GM12878 (cell line): ENCODE measurements at regions not wholly inside any gene's neighbourhood (a gene's known extent, or its start where the extent isn't known, plus 50 kb on each side); places are given as distances from the start of the nearest gene placed in this dataset.
"Not testable (repeated sequence)": the region's sequence is repeated elsewhere in the genome, so short reads cannot be mapped to it uniquely, and the experiment has no call there.

Experiments used
- ATAC-seq: fragments of 200-7000 bp; cut with Tn5 transposase; 3 replicates; pipeline ENCODE4 v1.9.1; 2020; ENCODE audit warnings: mild to moderate bottlenecking, moderate library complexity
- BruUV-seq: library from RNA; stranded (reverse); fragments of 400-500 nt; replicated peaks from 2 replicates; lab custom pipeline; 2021; lab: Mats Ljungman, UMichigan
- CTCF ChIA-PET: fragments of 300-600 bp; sonication (Branson Sonifier 250); formaldehyde crosslinking; extraction: SDS; loops from one replicate; lab custom pipeline; 2021; ENCODE audit warnings: inconsistent platforms; lab: Yijun Ruan, JAX
- POLR2A ChIA-PET: fragments of 350-600 bp; formaldehyde crosslinking; extraction: SDS; loops from one replicate; lab custom pipeline; 2021; ENCODE audit warnings: inconsistent platforms; lab: Charles Lee
- RAD21 ChIA-PET: fragments of 300-600 bp; sonication (Branson Sonifier 250); formaldehyde crosslinking; loops from one replicate; lab custom pipeline; 2023; ENCODE audit warnings: antibody characterized with exemption; ENCODE audit not compliant: unreplicated experiment; lab: Charles Lee
- SMC1A ChIA-PET: fragments of 300-600 bp; sonication (Branson Sonifier 250); formaldehyde crosslinking; loops from one replicate; lab custom pipeline; 2023; ENCODE audit not compliant: unreplicated experiment, uncharacterized antibody; lab: Charles Lee
- DNase-seq: peaks from one replicate; pipeline ENCODE4 v3.0.0-alpha.2; 2011; ENCODE audit warnings: low read depth, low spot score
- FAIRE-seq: peaks from 3 replicates; lab custom pipeline; 2011; peaks lifted over from hg19 to GRCh38; lab: Jason Lieb, UNC
- H2AFZ ChIP-seq: 2 replicates; pipeline ENCODE4 v1.6.0; 2011; ENCODE audit warnings: low read depth, low read length, control low read depth; ENCODE audit not compliant: control insufficient read depth
- H3K27ac ChIP-seq: 2 replicates; pipeline ENCODE4 v1.5.1; 2011; ENCODE audit warnings: control low read depth; ENCODE audit not compliant: control insufficient read depth, insufficient read depth
- H3K27me3 ChIP-seq, 2 experiments: replicated peaks in 1 of 2; 2 replicates each; pipeline versions ENCODE4 v1.6.0 to v1.6.1; 2011; ENCODE audit warnings: low read length in 1 of 2; ENCODE audit not compliant: control insufficient read depth in 2 of 2, insufficient read depth in 2 of 2
- H3K36me3 ChIP-seq, 2 experiments: 2 replicates each; pipeline ENCODE4 v1.5.1; 2011; ENCODE audit warnings: low read length in 1 of 2; ENCODE audit not compliant: control insufficient read depth in 2 of 2, insufficient read depth in 2 of 2
- H3K4me1 ChIP-seq: 2 replicates; pipeline ENCODE4 v1.6.1; 2011; ENCODE audit warnings: mild to moderate bottlenecking, low read length, moderate library complexity, mixed read lengths; ENCODE audit not compliant: control insufficient read depth, insufficient read depth
- H3K4me2 ChIP-seq: 2 replicates; pipeline ENCODE4 v1.6.0; 2011; ENCODE audit warnings: control low read depth; ENCODE audit not compliant: control insufficient read depth, insufficient read depth
- H3K4me3 ChIP-seq: fragments of 200-600 bp; sonication (generic); 2 replicates; pipeline ENCODE4 v1.5.1; 2016
- H3K79me2 ChIP-seq: 2 replicates; pipeline ENCODE4 v1.6.0; 2011; ENCODE audit warnings: low read length; ENCODE audit not compliant: control insufficient read depth, insufficient read depth
- H3K9ac ChIP-seq: 2 replicates; pipeline ENCODE4 v1.8.0; 2011; ENCODE audit warnings: low read length, control low read depth, mixed read lengths; ENCODE audit not compliant: control insufficient read depth, insufficient read depth
- H3K9me3 ChIP-seq: replicated peaks from 3 replicates; pipeline ENCODE4 v1.5.1; 2011; ENCODE audit warnings: mild to moderate bottlenecking, low read length; ENCODE audit not compliant: control insufficient read depth, insufficient read depth
- H4K20me1 ChIP-seq: 2 replicates; pipeline ENCODE4 v1.6.0; 2011; ENCODE audit not compliant: control insufficient read depth, insufficient read depth
- ASH2L ChIP-seq: fragments of 300-600, 200-600 bp; sonication (generic); IDR thresholded peaks from 2 replicates; pipeline ENCODE4 v1.6.1; 2017; ENCODE audit warnings: low read depth, mild to moderate bottlenecking, borderline replicate concordance
- CREB1 ChIP-seq: IDR thresholded peaks from 2 replicates; pipeline ENCODE4 v1.6.1; 2012; ENCODE audit warnings: low read depth, mild to moderate bottlenecking, inconsistent platforms
- EP300 ChIP-seq, 2 experiments: fragments of 150-350 bp in 1 of 2; IDR thresholded peaks; 2 replicates each; pipeline ENCODE4 v1.6.1; 2011 to 2012; ENCODE audit warnings: low read depth in 2 of 2, low read length in 2 of 2, borderline replicate concordance in 1 of 2, improper control_type of control experiment in 1 of 2, inconsistent platforms in 1 of 2; ENCODE audit not compliant: control insufficient read depth in 1 of 2
- ETV6 ChIP-seq, 2 experiments: fragments of 450-650 bp in 1 of 2; IDR thresholded peaks in 1 of 2; conservative IDR thresholded peaks in 1 of 2; 2 replicates each; pipeline ENCODE4 v1.6.1; 2014; ENCODE audit warnings: antibody characterized with exemption in 1 of 2, borderline replicate concordance in 1 of 2, low read depth in 1 of 2, mild to moderate bottlenecking in 1 of 2, moderate library complexity in 1 of 2
- FOXM1 ChIP-seq: IDR thresholded peaks from 2 replicates; pipeline ENCODE4 v1.6.1; 2012; ENCODE audit warnings: low read depth, mild to moderate bottlenecking, inconsistent platforms, low read length, moderate library complexity
- JUNB ChIP-seq: IDR thresholded peaks from 2 replicates; pipeline ENCODE4 v1.6.1; 2016; ENCODE audit warnings: antibody characterized with exemption, mild to moderate bottlenecking
- NFXL1 ChIP-seq: fragments of 450-650 bp; IDR thresholded peaks from 2 replicates; pipeline ENCODE4 v1.6.1; 2017; ENCODE audit warnings: antibody characterized with exemption, mild to moderate bottlenecking, borderline replicate concordance
- SREBF1 ChIP-seq: IDR thresholded peaks from 2 replicates; pipeline ENCODE4 v1.6.1; 2012; ENCODE audit warnings: mild to moderate bottlenecking, low read length
- ZBED1 ChIP-seq: IDR thresholded peaks from 2 replicates; pipeline ENCODE4 v1.6.1; 2016; ENCODE audit warnings: borderline replicate concordance
- WGBS: methylation state at CpG from one replicate; pipeline ENCODE4 v1.1.6; 2016; ENCODE audit warnings: low lambda C conversion rate; ENCODE audit not compliant: insufficient replicate concordance, insufficient coverage; ENCODE audit errors: missing lambda C conversion rate; 5-methylcytosine and 5-hydroxymethylcytosine counted together
- in situ Hi-C: fragments of 300-500 bp; cut with MboI; formaldehyde crosslinking; loops from 9 replicates; pipeline ENCODE4 v1.14.3; 2018; ENCODE audit warnings: mixed read lengths
- intact Hi-C: fragments of 100-400 bp; cut with micrococcal nuclease; formaldehyde crosslinking; loops from one replicate; pipeline ENCODE4 v1.14.2; 2022; ENCODE audit not compliant: unreplicated experiment

DNA sequence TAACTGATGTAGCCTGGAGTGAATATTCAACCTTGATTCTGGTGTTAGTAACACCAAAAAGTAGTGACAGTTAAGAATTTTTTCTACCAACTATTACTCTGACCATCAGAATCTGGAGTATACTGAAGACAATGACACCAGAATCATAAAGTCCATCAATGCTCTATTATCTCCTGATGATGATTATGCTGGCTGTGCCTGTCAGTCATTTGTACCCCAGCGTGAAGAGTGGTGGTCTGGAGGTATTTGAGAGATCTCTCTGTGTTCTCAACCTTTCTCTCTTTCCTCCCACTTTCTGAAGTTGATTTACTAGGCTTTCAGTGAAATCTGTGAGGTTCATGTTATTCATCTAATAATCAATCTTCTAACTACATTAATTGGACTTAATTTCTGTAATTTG is 615.4 kb downstream of the SLC16A7 start:
- H3K4me2 ChIP-seq: no peak overlapping the region
- no peaks in the 10 kb centered on the region for H4K20me1 ChIP-seq
- no peaks in the 10 kb centered on the region for H3K36me3 ChIP-seq
- CTCF ChIA-PET: no interaction called here
- DNase-seq (no peak), FAIRE-seq (no peak), ATAC-seq (no peak)
- POLR2A ChIA-PET: no interaction called here
- intact Hi-C loops (no loop called here), in situ Hi-C loops (no loop called here)
- H2AFZ ChIP-seq: no peak overlapping the region
- no peaks in the 10 kb centered on the region for H3K79me2 ChIP-seq
- H3K27ac ChIP-seq: no peak overlapping the region
- 0% methylated on average over 1 of the region's 1 CpG for WGBS
- no peak for TF ChIP-seq SREBF1
- TF ChIP-seq NFXL1: no peak
- TF ChIP-seq EP300 (IDR thresholded peaks at IDR 0.05; ENCODE audit: borderline replicate concordance in 1 of 2, control insufficient read depth in 1 of 2, low read depth in 2 of 2, low read length in 2 of 2): no peak
- no peak for TF ChIP-seq FOXM1
- no TSS peak for BruUV-seq
- SMC1A ChIA-PET: no interaction called here
- RAD21 ChIA-PET: no interaction called here
- H3K4me3 ChIP-seq: no peak overlapping the region
- H3K27me3 ChIP-seq: no peaks in the 10 kb centered on the region
- H3K9ac ChIP-seq: no peak overlapping the region
- H3K9me3 ChIP-seq: no peaks in the 10 kb centered on the region
- H3K4me1 ChIP-seq: no peaks in the 10 kb centered on the region

DNA sequence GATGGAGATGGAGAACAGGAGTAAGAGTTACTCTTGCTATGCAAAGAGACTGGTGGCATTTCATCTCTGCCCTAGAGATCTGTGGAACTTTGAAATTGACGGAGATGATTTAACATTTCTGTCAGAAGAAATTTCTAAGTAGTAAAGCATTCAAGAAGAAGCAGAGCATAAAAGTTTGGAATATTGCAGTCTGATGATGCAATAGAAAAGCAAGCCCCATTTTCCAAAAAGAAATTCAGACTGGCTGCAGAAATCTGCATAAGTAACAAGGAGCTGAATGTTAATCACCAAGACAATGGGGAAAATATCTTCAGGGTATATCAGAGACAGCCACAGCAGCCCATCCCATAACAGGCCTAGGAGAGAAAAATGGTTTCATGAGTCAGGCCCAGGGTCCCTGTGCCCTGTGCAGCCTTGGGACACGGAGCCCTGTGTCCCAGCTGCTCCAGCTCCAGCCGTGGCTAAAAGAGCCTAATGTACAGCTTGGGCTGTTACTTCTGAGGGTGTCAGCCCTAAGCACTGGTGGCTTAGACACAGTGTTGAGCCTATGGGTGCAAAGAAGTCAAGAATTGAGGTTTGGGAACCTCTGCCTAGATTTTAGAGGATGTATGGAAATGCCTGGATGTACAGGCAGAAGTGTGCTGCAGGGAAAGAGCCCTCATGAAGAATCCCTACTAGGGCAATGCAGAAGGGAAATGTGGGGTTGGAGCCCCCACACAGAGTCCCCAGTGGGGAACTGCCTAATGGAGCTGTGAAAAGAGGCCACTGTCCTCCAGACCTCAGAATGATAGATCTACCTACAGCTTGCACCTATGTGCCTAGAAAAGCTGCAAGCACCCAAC is 616.6 kb downstream of the SLC16A7 start:
- SMC1A ChIA-PET: no interaction called here
- intact Hi-C loops: no loop called here

DNA sequence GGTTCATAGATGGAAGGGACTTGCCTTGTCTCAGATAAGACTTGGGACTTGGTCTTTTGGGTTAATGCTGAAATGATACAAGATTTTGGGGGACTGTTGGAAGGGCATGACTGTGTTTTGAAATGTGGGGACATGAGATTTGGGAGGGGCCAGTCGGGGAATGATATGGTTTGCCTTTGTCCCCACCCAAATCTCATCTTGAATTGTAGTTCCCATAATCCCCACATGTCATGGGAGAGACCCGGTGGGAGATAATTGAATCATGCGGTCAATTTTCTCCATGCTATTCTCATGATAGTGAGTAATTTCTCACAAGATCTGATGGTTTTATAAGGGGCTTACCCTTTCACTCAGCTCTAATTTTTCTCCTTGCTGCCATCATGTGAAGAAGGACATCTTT is 617.4 kb downstream of the SLC16A7 start:
- H3K27ac ChIP-seq, H3K4me3 ChIP-seq, H3K36me3 ChIP-seq, H3K4me1 ChIP-seq, DNase-seq, H3K9ac ChIP-seq, intact Hi-C loops, H3K4me2 ChIP-seq, CTCF ChIA-PET, H2AFZ ChIP-seq, BruUV-seq, SMC1A ChIA-PET, ATAC-seq, FAIRE-seq, H4K20me1 ChIP-seq, H3K9me3 ChIP-seq, RAD21 ChIA-PET, H3K27me3 ChIP-seq, in situ Hi-C loops, H3K79me2 ChIP-seq: not testable (repeated sequence)
- WGBS: 72% methylated on average over 3 of the region's 3 CpGs
- POLR2A ChIA-PET: interaction anchor here (0.7 kb wide), 1 partner anchor 1315 kb away, joined by 3 read pairs; no protein-coding TSS in a partner anchor

More for the DNA sequence above, 616.6 kb downstream of the SLC16A7 start:
- ATAC-seq (no peak), FAIRE-seq (no peak), DNase-seq (no peak)
- ChIA-PET RAD21 (no interaction called here), POLR2A (interaction anchor here (0.7 kb wide), 1 partner anchor 1316 kb away, joined by 3 read pairs; no protein-coding TSS in a partner anchor), CTCF (no interaction called here)
- H3K79me2 ChIP-seq: no peaks in the 10 kb centered on the region
- H3K4me3 ChIP-seq: no peak overlapping the region
- no peaks in the 10 kb centered on the region for H3K36me3 ChIP-seq
- no peaks in the 10 kb centered on the region for H3K9me3 ChIP-seq
- H3K27ac ChIP-seq: no peak overlapping the region
- H2AFZ ChIP-seq: no peak overlapping the region
- no peaks in the 10 kb centered on the region for H4K20me1 ChIP-seq
- no peak overlapping the region for H3K9ac ChIP-seq
- in situ Hi-C loops: no loop called here
- WGBS: 0% methylated on average over 3 of the region's 3 CpGs
- no peaks in the 10 kb centered on the region for H3K27me3 ChIP-seq
- no peaks in the 10 kb centered on the region for H3K4me1 ChIP-seq
- TF ChIP-seq ASH2L: no peak
- TF ChIP-seq ETV6 (conservative IDR thresholded peaks at IDR 0.05 in 1 of 2, IDR thresholded peaks at IDR 0.05 in 1 of 2; ENCODE audit: borderline replicate concordance in 1 of 2, low read depth in 1 of 2): no peak
- TF ChIP-seq ZBED1: no peak
- TF ChIP-seq CREB1: no peak
- no peak for TF ChIP-seq JUNB
- TF ChIP-seq, all 136 proteins: peak for 0
- no peak overlapping the region for H3K4me2 ChIP-seq
- no TSS peak for BruUV-seq
